RKO (cell line): ENCODE measurements at regions not wholly inside any gene's neighbourhood (a gene's known extent, or its start where the extent isn't known, plus 50 kb on each side); places are given as distances from the start of the nearest gene placed in this dataset.
A peak's percentile ranks its signal among the peaks of the same experiment; 100 is the strongest.
"Not testable (repeated sequence)": the region's sequence is repeated elsewhere in the genome, so short reads cannot be mapped to it uniquely, and the experiment has no call there.

Experiments used
- DNase-seq: peaks from one replicate; pipeline ENCODE4 v3.0.0-alpha.2; 2016; ENCODE audit warnings: low spot score

DNA sequence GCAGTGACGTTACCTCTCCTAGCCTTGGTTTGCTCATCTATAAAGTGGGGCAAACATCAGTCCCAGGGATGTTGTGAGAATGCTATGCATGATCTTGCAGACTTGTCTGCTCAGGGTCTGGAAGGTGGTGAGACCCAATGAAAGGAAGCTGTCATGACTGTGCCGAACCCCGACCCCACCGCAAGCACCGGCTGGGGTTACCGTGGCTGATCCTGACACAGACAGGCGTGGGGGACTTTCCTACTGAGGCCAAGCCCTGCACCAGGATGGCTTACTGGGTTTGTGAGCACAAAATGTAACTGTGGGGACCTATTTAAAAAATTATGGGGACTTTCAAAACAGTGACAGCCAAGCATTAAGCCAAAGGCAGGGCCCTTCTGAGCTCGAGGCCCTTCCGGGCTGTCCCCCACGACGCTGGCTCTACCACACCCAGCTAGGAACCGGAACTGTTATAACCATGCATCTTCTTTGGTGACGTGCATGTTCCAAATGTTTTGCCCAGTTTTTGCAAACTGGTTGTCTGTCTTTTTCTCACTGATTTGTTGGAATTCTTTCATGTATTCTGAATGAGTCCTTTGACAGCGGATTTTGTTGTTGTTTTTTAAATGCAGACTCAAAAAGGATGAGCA lies 76.6 kb upstream of the PMEPA1 start:
- no peak for DNase-seq

DNA sequence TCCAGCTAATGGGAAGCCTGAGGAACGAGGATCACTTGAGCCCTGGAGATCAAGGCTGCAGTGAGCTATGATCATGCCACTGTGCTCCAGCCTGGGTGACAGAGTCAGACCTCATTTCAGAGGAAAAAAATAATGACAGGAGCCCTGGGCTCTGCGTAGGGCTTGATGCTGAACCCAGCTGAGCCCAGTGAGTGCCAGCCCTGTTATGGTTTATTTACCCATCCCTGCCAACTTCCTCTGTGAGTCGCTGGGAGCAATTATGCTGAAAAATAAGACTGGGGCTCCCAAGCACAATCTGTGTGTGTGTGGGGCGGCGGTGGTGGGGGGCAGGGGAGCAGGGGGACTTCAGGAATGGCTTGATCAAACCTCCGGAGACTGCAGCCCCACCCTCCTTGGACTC lies 75.9 kb upstream of the PMEPA1 start:
- no peak for DNase-seq

DNA sequence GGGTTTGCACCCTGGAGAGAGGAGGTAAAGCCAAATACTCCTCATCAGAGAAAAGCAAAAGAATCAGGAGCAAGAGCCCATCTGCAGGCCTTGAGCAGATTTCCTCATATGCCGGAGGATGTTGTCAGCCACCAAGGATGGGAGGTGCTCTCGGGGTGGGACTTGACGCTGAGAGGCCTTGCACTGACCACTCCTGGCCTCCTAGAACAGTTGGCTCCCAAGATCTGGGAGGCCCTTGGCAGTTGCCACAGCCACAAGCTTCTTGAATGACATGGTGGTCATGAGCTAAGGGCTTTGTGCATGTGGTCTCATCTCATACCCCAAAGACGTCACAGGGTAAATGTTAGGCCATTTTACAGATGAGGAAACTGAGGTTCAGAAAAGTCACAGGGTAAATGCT lies 75.2 kb upstream of the PMEPA1 start:
- no peak for DNase-seq

- no peak for DNase-seq
Measured at GRCh38 chr20:57783956-57784837, 74.4 kb upstream of the PMEPA1 start.

- DNase-seq, result no peak
Measured at GRCh38 chr20:57783196-57783595, 73.4 kb upstream of the PMEPA1 start.

DNA sequence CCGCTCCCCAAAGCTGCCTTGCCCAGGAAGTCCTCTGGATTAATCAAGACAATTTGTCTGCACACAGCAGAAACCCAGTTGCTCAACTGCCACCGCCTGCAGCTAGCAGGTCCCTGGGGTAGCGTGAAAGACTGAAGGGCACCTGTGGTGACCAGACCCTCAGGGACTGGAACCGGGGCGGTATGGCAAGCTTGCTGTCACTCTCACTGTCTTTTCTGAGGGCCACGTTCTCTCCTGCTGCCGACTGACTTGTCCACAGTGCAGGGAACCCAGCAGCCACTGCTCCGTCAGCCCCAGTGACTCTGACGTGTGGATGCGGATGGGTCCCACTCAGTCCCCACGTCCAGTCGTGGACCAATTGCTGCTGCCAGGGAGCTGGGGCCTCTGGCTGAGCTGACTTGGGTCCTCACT lies 72.8 kb upstream of the PMEPA1 start:
- no peak for DNase-seq

GRCh38 chr20:57781901-57782300 lies 72.1 kb upstream of the PMEPA1 start:
- no peak for DNase-seq

GRCh38 chr20:57780906-57781305 lies 71.1 kb upstream of the PMEPA1 start:
- DNase-seq, result no peak

DNA sequence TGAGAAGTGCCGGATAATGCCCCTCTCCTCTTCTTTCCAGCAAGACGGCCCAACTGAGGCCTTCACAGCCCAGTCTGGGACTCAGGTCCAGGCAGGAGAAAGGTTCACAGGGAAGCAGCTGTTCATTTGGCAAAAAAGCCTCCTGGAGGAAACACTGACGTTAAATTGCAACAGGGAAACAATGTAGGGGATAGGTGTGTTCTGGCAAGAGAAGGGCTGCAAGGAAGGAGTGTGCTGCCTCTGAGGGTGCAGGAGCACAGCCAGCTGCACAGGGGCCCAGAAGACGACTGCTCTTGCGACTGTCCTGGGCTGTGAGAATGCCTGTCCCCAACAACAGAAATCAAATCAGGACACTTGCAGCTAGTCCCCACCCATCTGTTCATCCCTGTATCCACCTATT lies 70.6 kb upstream of the PMEPA1 start:
- DNase-seq, result no peak

GRCh38 chr20:57779401-57780003 lies 69.7 kb upstream of the PMEPA1 start:
- no peak for DNase-seq

DNA sequence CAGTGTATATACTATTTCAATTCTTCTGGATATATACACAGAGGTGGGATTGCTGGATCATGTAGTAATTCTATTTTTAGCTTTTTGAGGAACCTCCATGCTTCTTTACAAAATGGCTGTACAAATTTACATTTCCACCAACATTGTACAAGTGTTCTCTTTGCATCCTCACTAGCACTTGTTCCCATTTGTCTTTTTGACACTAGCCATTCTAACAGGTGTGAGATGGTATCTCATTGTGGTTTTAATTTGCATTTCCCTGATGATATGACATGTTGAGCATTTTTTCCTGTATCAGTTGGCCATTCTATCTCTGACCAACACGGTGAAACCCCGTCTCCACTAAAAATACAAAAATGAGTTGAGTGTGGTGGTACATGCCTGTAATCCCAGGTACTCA lies 68.1 kb upstream of the PMEPA1 start:
- no peak for DNase-seq

GRCh38 chr20:57774951-57775350 lies 65.1 kb upstream of the PMEPA1 start:
- DNase-seq, result no peak

DNA sequence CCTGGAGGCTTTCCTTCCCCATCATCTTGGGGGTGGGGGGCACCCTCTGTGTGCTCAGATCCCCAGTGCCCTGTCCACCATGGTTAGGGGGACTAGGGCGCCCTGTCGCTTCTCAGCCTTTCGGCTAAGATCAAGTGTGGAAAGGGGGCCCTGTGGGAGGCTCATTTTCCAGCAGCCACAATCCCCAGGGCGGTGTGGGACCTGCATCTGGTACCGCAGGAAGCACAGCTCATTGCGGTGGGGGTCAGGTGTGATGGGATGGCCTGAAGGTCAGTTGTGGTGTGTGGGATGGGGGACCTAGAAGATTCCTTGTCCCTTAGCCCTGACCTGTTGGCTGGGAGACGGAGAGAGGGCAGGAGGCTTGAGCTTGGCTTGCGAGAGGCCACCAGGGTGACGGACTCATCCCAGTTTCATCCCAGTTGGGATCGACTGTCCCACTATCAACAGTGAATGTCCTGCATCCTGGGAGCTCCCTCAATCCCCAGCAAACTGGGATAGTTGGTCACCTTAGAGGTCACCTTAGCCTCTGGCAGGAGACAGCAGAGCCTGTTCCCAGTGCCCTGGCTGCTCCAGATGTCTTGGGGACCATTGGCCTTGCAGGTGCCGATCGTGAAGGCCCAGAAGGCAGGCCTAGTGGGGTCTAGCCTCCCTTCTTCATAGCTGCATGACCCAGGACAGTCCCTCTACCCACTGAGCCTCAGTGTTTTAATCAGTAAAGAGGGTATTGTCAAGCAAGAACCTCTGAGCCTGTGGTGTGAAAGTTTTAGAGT lies 64.5 kb upstream of the PMEPA1 start:
- DNase-seq, result no peak

- no peak for DNase-seq
Measured at GRCh38 chr20:57773059-57773815, 63.4 kb upstream of the PMEPA1 start.

DNA sequence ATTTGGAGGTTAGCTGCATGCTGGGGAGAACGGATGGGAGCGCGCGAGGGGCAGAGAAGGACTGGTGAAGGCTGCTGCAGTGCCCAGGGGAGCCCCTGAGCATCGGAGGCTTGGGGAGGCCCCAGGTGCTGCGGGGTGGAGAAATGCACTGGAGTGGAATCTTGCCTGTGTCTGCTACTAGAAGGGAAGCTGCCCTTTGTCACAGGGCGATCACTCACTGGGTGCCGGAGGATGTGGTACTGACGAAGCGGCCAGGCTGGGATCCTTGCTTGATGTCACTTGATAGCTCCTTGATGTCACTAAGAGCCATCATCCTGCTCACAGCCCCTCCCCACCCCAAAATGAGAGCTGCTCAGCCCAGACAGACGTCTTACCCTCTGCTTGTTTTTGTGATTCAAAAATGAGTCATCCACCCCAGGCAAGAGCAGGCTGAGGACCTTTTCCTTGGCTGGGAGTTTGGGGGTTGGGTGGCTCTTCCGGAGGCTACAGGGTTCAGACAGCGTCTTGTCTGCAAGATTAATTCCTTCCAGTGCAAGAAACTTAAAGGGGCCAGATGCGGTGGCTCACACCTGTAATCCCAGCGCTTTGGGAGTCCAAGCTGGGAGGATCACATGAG lies 62.6 kb upstream of the PMEPA1 start:
- DNase-seq, result peak; percentile 63

DNA sequence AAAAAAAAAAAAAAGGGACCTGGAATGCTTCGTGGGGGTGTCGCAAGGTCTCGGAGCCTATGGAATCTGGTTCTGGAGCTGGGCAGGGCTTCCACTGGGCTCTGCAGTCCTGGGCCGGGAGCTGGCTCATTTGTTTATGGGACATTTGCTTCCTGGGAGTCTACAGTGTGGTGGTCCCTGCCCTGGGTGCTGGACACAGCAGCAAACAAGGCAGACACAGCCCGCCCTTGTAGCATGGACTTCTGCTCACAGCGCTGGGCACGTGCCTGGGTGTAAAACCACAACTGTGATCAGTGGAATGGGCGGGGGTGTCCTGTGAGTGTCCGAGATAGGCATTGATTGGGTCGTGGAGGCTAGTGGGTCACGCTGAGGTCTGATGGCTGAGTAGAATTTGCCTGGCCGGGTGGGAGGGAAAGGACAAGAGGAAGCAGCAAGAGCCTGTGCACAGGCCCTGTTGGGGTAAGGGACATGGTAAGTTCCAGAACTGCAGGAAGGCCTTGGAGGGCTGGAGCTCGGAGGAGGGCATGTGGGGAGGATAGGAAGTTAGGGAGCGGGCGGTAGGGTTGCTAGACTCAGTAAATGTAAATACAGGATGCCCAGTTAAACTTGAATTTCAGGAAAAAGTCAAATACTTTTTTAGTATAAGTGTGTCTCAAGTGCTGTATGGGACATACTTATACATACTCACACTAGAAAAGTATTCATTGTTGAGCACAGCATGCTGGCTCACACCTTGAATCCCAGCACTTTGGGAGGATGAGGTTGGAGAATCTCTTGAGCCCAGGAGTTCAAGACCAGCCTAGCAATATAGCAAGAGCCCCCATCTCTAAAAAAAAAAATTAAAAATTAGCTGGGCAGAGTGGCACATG lies 61.3 kb upstream of the PMEPA1 start:
- no peak for DNase-seq

GRCh38 chr20:57770401-57770800 lies 60.6 kb upstream of the PMEPA1 start:
- not testable (repeated sequence) for DNase-seq

DNA sequence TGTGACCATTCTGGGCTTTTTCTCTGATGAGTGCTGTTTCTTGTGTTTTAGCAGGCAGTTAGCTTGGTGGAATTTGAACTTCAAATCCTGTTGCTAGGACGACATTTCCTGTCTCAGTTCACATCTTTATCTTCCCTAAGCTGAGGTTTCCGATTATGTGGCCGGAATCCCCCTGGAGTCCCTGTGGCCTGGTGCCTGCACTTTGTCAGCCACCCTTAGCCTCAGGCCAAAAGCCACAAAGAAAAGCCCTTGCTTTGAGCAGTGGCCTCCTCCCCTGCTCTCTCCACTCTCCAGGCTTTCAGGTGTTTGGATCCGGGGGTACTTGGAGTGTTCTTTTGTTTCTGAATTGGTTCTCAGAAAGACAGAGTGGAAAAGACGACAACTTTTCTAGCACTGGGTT lies 59.9 kb upstream of the PMEPA1 start:
- no peak for DNase-seq

- DNase-seq, result no peak
Measured at GRCh38 chr20:57768519-57768918, 58.7 kb upstream of the PMEPA1 start.

DNA sequence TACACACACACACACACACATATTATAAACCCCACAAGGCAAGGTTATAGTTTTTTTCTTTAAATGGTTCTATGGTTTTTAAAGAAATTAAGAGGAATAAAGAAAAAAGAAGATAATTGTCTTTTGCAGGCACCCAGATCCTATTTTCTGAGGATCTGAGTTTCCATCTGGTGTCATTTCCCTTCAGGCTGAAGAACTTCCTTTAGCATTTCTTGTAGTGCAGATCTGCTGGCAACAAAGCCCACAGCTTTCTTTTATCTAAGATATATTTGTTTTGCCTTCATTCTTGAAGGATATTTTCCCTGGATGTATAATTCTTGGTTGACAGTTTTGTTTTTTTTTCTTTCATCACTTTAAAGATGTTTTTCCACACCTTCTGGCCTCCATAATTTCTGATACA lies 57.6 kb upstream of the PMEPA1 start:
- no peak for DNase-seq
